GM12891 (cell line): ENCODE measurements at regions not wholly inside any gene's neighbourhood (a gene's known extent, or its start where the extent isn't known, plus 50 kb on each side); places are given as distances from the start of the nearest gene placed in this dataset.

Experiments
- POLR2A ChIP-seq: IDR thresholded peaks from 2 replicates; pipeline ENCODE4 v1.6.1; 2011; ENCODE audit warnings: low read depth, low read length, control low read depth
- POLR2AphosphoS5 ChIP-seq: IDR thresholded peaks from 2 replicates; pipeline ENCODE4 v1.6.1; 2011; ENCODE audit warnings: low read depth, low read length, control low read depth

DNA sequence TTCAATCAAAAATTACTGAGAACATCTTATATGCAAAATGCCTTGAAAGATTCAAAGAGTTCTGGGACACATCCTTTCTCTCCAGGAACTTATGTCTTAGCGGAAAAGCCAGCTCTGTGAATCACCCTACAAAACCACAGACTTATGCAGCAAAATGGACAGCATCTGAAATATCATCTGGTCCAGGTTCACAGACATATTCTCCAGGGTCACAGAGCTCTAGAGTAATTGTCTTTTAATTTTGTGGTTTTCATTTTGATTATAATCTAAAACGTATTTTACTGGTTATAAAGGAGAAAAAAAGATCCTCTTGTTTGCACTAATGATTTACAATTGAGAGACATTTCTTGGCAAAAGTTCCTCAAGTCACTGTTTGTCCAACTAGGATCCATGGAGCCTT lies 246.2 kb downstream of the MSRB3 start:
- TF ChIP-seq POLR2AphosphoS5: no peak
- TF ChIP-seq POLR2A: no peak
